Neural crest cell (in vitro differentiated cells): ENCODE measurements at regions not wholly inside any gene's neighbourhood (a gene's known extent, or its start where the extent isn't known, plus 50 kb on each side); places are given as distances from the start of the nearest gene placed in this dataset.

Experiments used
- DNase-seq: peaks from one replicate; pipeline ENCODE4 v3.0.0; 2021; ENCODE audit warnings: low read depth, mixed read lengths, low spot score
- H3K27ac Mint-ChIP-seq: one replicate; pipeline ENCODE4 v1.8.0; 2021; ENCODE audit warnings: mild to moderate bottlenecking, mixed read lengths; ENCODE audit not compliant: unreplicated experiment
- H3K27me3 Mint-ChIP-seq: 2 replicates; pipeline ENCODE4 v1.8.0; 2021; ENCODE audit warnings: low read depth, mild to moderate bottlenecking, mixed read lengths
- H3K36me3 Mint-ChIP-seq: 2 replicates; pipeline ENCODE4 v1.8.0; 2021; ENCODE audit warnings: low read depth, mild to moderate bottlenecking, mixed read lengths
- H3K4me1 Mint-ChIP-seq: 2 replicates; pipeline ENCODE4 v1.8.0; 2021; ENCODE audit warnings: mixed read lengths
- H3K4me3 Mint-ChIP-seq: one replicate; pipeline ENCODE4 v1.8.0; 2021; ENCODE audit warnings: mild to moderate bottlenecking, mixed read lengths
- H3K9me3 Mint-ChIP-seq: 2 replicates; pipeline ENCODE4 v1.8.0; 2021; ENCODE audit warnings: mixed read lengths
- CTCF ChIP-seq: fragments of 200-600 bp; sonication (generic); conservative IDR thresholded peaks from 2 replicates; pipeline ENCODE4 v1.5.0; 2021; ENCODE audit warnings: antibody characterized with exemption, mild to moderate bottlenecking

- peak overlapping the region; percentile 78 for H3K27ac Mint-ChIP-seq
These were observed 64.9 kb upstream of the OTOS start for GRCh38 chr2:240205348-240205747.

DNA sequence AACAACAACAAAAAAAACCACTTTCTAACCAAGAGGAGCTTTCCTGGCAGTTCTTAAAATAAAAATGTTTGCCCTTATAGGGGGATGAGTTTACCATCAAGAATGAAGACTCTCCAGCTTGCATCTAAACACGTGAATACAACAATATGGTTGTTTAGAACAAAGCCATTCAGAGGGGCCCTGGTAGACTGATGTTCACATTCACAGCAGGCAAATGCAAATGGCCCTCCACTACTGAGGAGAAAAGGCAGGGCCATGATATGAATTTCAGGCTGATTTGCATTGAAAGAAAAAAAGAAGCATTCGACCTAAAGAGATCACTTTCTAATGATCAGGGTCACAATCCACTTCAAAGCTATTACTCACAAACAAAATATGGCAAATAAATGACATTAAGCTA, 65.3 kb upstream of the OTOS start:
- Mint-ChIP-seq H3K4me1 (peaks cover 30% of the 10 kb centered on the region), H3K36me3 (peaks cover 3% of the 10 kb centered on the region), H3K27ac (peak overlapping the region; percentile 78), H3K4me3 (no peak overlapping the region), H3K9me3 (peaks cover 2% of the 10 kb centered on the region), H3K27me3 (no peaks in the 10 kb centered on the region)
- TF ChIP-seq CTCF, result no peak
- DNase-seq, result no peak

More at GRCh38 chr2:240205348-240205747, 64.9 kb upstream of the OTOS start:
- DNase-seq, result no peak
- H3K36me3 Mint-ChIP-seq, result peaks cover 3% of the 10 kb centered on the region
- H3K4me3 Mint-ChIP-seq, result no peak overlapping the region
- H3K4me1 Mint-ChIP-seq, result peaks cover 30% of the 10 kb centered on the region
- TF ChIP-seq CTCF, result no peak
- H3K27me3 Mint-ChIP-seq, result no peaks in the 10 kb centered on the region
- H3K9me3 Mint-ChIP-seq, result peaks cover 2% of the 10 kb centered on the region

DNA sequence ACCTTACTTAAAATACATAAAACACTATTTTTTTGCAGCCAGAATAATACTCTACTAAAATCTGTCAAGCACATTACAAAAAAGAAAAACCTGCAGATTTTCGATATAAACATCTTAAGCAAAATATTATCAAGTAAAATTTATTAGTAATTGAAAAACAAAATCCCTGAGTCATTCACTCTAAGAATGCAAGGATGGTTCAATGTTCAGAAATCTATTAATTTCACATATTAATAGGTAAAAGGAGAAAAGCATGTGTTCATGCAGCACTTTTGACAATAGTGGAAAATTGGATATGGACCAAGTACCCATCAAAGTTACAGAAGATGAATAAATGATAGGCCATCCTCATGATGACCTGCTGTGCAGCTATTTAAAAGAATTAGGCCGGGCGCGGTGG, 66.2 kb upstream of the OTOS start:
- no peaks in the 10 kb centered on the region for H3K27me3 Mint-ChIP-seq
- TF ChIP-seq CTCF, result no peak
- H3K4me1 Mint-ChIP-seq, result peaks cover 24% of the 10 kb centered on the region
- H3K27ac Mint-ChIP-seq, result no peak overlapping the region
- no peak for DNase-seq
- H3K9me3 Mint-ChIP-seq, result peaks cover 2% of the 10 kb centered on the region
- peaks cover 3% of the 10 kb centered on the region for H3K36me3 Mint-ChIP-seq
- no peak overlapping the region for H3K4me3 Mint-ChIP-seq

- peaks cover 24% of the 10 kb centered on the region for H3K4me1 Mint-ChIP-seq
- H3K27ac Mint-ChIP-seq, result no peak overlapping the region
- H3K9me3 Mint-ChIP-seq, result peaks cover 2% of the 10 kb centered on the region
- no peak for TF ChIP-seq CTCF
- H3K4me3 Mint-ChIP-seq, result no peak overlapping the region
- no peak for DNase-seq
- peaks cover 3% of the 10 kb centered on the region for H3K36me3 Mint-ChIP-seq
- no peaks in the 10 kb centered on the region for H3K27me3 Mint-ChIP-seq
These were observed 67.2 kb upstream of the OTOS start for GRCh38 chr2:240207661-240208060.

DNA sequence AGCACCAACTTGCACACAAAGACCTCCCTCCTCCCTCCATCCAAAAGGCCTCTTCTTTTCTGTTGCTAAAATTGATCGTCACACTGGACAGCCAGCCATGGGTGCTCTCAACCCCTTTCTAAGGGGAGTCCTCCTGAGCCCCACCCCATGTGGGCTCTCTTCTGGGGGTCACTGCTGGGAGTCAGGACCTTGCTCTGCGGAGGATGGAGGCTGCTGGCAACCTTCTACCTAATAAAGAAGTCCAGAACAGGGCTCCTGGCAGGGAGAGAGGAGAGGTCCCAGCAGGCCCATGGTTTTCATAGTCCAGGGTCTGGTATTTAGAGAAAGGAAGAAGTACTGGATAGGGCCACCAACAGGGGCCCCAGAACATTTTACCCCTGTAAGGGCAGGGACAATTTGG, 67.6 kb upstream of the OTOS start:
- no peak overlapping the region for H3K4me3 Mint-ChIP-seq
- H3K4me1 Mint-ChIP-seq, result peaks cover 24% of the 10 kb centered on the region
- no peak for TF ChIP-seq CTCF

More for the DNA sequence above, 67.6 kb upstream of the OTOS start:
- Mint-ChIP-seq H3K27ac (no peak overlapping the region), H3K36me3 (peaks cover 3% of the 10 kb centered on the region), H3K27me3 (no peaks in the 10 kb centered on the region), H3K9me3 (peaks cover 2% of the 10 kb centered on the region)
- DNase-seq, result no peak
